Fibroblast of lung (primary cell): ENCODE measurements at regions not wholly inside any gene's neighbourhood (a gene's known extent, or its start where the extent isn't known, plus 50 kb on each side); places are given as distances from the start of the nearest gene placed in this dataset.

Source experiments
- DNase-seq, 2 donors: peaks; one replicate each; pipeline versions ENCODE4 v3.0.0 to v3.0.0-alpha.2; 2010; ENCODE audit warnings: low read depth in 2 of 2
- H2AFZ ChIP-seq: 2 replicates; pipeline ENCODE4 v1.5.1; 2012; ENCODE audit warnings: low read length, control low read depth, inconsistent platforms
- H3K27ac ChIP-seq: 2 replicates; pipeline ENCODE4 v1.5.1; 2011; ENCODE audit warnings: low read length, control low read depth; ENCODE audit not compliant: insufficient read depth
- H3K27me3 ChIP-seq: 2 replicates; pipeline ENCODE4 v1.5.1; 2011; ENCODE audit warnings: mild to moderate bottlenecking, low read length; ENCODE audit not compliant: control insufficient read depth, insufficient read depth
- H3K36me3 ChIP-seq: 2 replicates; pipeline ENCODE4 v1.5.1; 2011; ENCODE audit warnings: low read length; ENCODE audit not compliant: control insufficient read depth, insufficient read depth
- H3K4me1 ChIP-seq: 2 replicates; pipeline ENCODE4 v1.5.1; 2011; ENCODE audit warnings: low read length; ENCODE audit not compliant: control insufficient read depth, insufficient read depth; ENCODE audit errors: extremely low read depth
- H3K4me2 ChIP-seq: 2 replicates; pipeline ENCODE4 v1.5.1; 2011; ENCODE audit warnings: low read length, control low read depth; ENCODE audit not compliant: insufficient read depth; ENCODE audit errors: extremely low read depth
- H3K4me3 ChIP-seq, 4 experiments: fragments of 200-600 bp in 1 of 4; sonication (generic) in 1 of 4; replicated peaks in 1 of 4; 2 replicates each; pipeline ENCODE4 v1.5.1; 2011 to 2016; ENCODE audit warnings: low read length in 4 of 4, low read depth in 3 of 4, mild to moderate bottlenecking in 3 of 4, control low read depth in 2 of 4, inconsistent platforms in 1 of 4, mixed read lengths in 1 of 4; ENCODE audit not compliant: insufficient read depth in 1 of 4; ENCODE audit errors: control extremely low read depth in 1 of 4
- H3K79me2 ChIP-seq: 2 replicates; pipeline ENCODE4 v1.5.1; 2012; ENCODE audit warnings: mild to moderate bottlenecking, low read length, inconsistent platforms; ENCODE audit not compliant: control insufficient read depth, insufficient read depth
- H3K9ac ChIP-seq: 2 replicates; pipeline ENCODE4 v1.5.1; 2011; ENCODE audit warnings: mild to moderate bottlenecking, low read length, control low read depth; ENCODE audit not compliant: insufficient read depth
- H3K9me3 ChIP-seq: 2 replicates; pipeline ENCODE4 v1.5.1; 2012; ENCODE audit warnings: low read depth, low read length; ENCODE audit not compliant: control insufficient read depth, insufficient read depth
- H4K20me1 ChIP-seq: 2 replicates; pipeline ENCODE4 v1.5.1; 2011; ENCODE audit warnings: low read length; ENCODE audit not compliant: control insufficient read depth, insufficient read depth; ENCODE audit errors: extremely low read depth
- CTCF ChIP-seq, 2 donors: IDR thresholded peaks in 1 of 2; conservative IDR thresholded peaks in 1 of 2; 1 replicate in 1 of 2; 2 replicates in 1 of 2; pipeline ENCODE4 v1.5.1; 2011 to 2012; ENCODE audit warnings: low read length in 2 of 2, control low read depth in 1 of 2, inconsistent platforms in 1 of 2, low read depth in 1 of 2, mild to moderate bottlenecking in 1 of 2
- EZH2 ChIP-seq: IDR thresholded peaks from 2 replicates; pipeline ENCODE4 v1.5.1; 2012; ENCODE audit warnings: low read length, control low read depth, mild to moderate bottlenecking; ENCODE audit errors: missing control alignments

GRCh38 chr11:39772525-39773137, 1686.8 kb downstream of the LRRC4C start:
- no peak for DNase-seq
- Histone ChIP-seq H3K27me3 (no peaks in the 10 kb centered on the region), H3K79me2 (no peaks in the 10 kb centered on the region), H4K20me1 (no peaks in the 10 kb centered on the region), H3K9ac (no peak overlapping the region), H3K36me3 (no peaks in the 10 kb centered on the region), H3K4me2 (no peak overlapping the region), H3K4me3 (no peak overlapping the region), H2AFZ (no peak overlapping the region), H3K4me1 (no peaks in the 10 kb centered on the region), H3K9me3 (no peaks in the 10 kb centered on the region), H3K27ac (no peak overlapping the region)
- TF ChIP-seq EZH2: no peak
- no peak for TF ChIP-seq CTCF (conservative IDR thresholded peaks at IDR 0.05 in 1 of 2, IDR thresholded peaks at IDR 0.05 in 1 of 2; ENCODE audit: low read depth in 1 of 2, low read length in 2 of 2)

- Histone ChIP-seq H3K27ac (no peak overlapping the region), H3K9ac (no peak overlapping the region), H3K9me3 (no peaks in the 10 kb centered on the region), H3K4me3 (no peak overlapping the region), H3K4me2 (no peak overlapping the region), H3K4me1 (no peaks in the 10 kb centered on the region), H3K36me3 (no peaks in the 10 kb centered on the region), H4K20me1 (no peaks in the 10 kb centered on the region), H3K27me3 (no peaks in the 10 kb centered on the region), H3K79me2 (no peaks in the 10 kb centered on the region), H2AFZ (no peak overlapping the region)
- no peak for DNase-seq
- no peak for TF ChIP-seq EZH2
- no peak for TF ChIP-seq CTCF (conservative IDR thresholded peaks at IDR 0.05 in 1 of 2, IDR thresholded peaks at IDR 0.05 in 1 of 2; ENCODE audit: low read depth in 1 of 2, low read length in 2 of 2)
Observed at GRCh38 chr11:39768214-39768613, 1691.2 kb downstream of the LRRC4C start.

- no peak overlapping the region for H3K27ac ChIP-seq
- H3K9ac ChIP-seq: no peak overlapping the region
- DNase-seq: peak in 1 of 2 donors; percentile 84
- TF ChIP-seq CTCF (conservative IDR thresholded peaks at IDR 0.05 in 1 of 2, IDR thresholded peaks at IDR 0.05 in 1 of 2; ENCODE audit: low read depth in 1 of 2, low read length in 2 of 2) (no peak), EZH2 (no peak)
- no peaks in the 10 kb centered on the region for H3K36me3 ChIP-seq
- H4K20me1 ChIP-seq: no peaks in the 10 kb centered on the region
- no peak overlapping the region for H2AFZ ChIP-seq
- no peaks in the 10 kb centered on the region for H3K4me1 ChIP-seq
- no peak overlapping the region for H3K4me3 ChIP-seq
- H3K4me2 ChIP-seq: no peak overlapping the region
- H3K79me2 ChIP-seq: no peaks in the 10 kb centered on the region
- H3K9me3 ChIP-seq: no peaks in the 10 kb centered on the region
- no peaks in the 10 kb centered on the region for H3K27me3 ChIP-seq
Observed at GRCh38 chr11:39745401-39745800, 1714.1 kb downstream of the LRRC4C start.
